ENCODE measurements at regions not wholly inside any gene's neighbourhood (a gene's known extent, or its start where the extent isn't known, plus 50 kb on each side); places are given as distances from the start of the nearest gene placed in this dataset.

DNA sequence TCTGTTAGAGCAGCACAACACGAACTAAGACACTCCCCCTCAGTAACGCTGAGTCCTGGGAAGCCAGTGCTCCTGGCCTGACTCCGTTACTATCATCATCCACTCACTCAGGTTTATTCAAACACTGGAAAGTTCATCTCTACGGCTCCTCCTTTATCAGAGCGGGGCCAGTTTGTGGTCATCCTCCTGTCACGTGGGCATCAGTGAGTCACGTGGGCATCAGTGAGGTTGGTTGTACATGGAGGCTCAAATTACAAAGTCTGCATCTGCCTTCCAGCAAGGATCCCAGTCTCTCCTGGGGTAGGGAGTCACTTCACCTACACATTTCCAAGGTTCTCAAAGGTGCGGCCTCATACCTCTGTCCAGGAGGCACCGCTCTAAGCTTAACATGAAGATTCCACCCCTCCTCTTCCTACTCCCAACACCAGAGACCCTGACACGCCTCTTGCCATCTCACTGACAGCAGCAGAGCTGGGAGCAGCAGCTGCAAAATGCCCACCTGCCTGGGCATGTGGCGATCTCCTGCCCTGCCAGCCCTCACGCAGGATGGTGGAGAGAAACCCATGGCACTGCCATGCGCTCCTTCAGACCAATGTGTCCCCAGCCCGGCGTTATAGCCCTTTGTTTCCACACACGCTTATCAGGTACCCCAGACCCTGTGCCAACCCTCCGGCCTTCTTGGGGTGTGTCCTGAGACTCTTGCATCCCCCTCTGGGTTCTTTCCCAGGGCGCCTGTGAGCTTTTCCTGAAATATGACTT lies 99.2 kb upstream of the PTPRM start:
- no peaks in the 10 kb centered on the region for H3K36me3 Mint-ChIP-seq (ENCODE audit: low read depth, unreplicated experiment)
- no peak overlapping the region for H3K4me3 Mint-ChIP-seq (ENCODE audit: unreplicated experiment)
- DNase-seq (ENCODE audit: low spot score): no peak
- peaks cover 7% of the 10 kb centered on the region for H3K27me3 Mint-ChIP-seq (ENCODE audit: unreplicated experiment)
- TF ChIP-seq, protein P1, sequence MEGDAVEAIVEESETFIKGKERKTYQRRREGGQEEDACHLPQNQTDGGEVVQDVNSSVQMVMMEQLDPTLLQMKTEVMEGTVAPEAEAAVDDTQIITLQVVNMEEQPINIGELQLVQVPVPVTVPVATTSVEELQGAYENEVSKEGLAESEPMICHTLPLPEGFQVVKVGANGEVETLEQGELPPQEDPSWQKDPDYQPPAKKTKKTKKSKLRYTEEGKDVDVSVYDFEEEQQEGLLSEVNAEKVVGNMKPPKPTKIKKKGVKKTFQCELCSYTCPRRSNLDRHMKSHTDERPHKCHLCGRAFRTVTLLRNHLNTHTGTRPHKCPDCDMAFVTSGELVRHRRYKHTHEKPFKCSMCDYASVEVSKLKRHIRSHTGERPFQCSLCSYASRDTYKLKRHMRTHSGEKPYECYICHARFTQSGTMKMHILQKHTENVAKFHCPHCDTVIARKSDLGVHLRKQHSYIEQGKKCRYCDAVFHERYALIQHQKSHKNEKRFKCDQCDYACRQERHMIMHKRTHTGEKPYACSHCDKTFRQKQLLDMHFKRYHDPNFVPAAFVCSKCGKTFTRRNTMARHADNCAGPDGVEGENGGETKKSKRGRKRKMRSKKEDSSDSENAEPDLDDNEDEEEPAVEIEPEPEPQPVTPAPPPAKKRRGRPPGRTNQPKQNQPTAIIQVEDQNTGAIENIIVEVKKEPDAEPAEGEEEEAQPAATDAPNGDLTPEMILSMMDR (IDR thresholded peaks at IDR 0.05; ENCODE audit: unreplicated experiment): no peak
- H3K9me3 Mint-ChIP-seq (ENCODE audit: unreplicated experiment): no peaks in the 10 kb centered on the region
- H3K4me1 Mint-ChIP-seq (ENCODE audit: unreplicated experiment): peaks cover 33% of the 10 kb centered on the region
- H3K27ac Mint-ChIP-seq (ENCODE audit: unreplicated experiment): no peak overlapping the region

DNA sequence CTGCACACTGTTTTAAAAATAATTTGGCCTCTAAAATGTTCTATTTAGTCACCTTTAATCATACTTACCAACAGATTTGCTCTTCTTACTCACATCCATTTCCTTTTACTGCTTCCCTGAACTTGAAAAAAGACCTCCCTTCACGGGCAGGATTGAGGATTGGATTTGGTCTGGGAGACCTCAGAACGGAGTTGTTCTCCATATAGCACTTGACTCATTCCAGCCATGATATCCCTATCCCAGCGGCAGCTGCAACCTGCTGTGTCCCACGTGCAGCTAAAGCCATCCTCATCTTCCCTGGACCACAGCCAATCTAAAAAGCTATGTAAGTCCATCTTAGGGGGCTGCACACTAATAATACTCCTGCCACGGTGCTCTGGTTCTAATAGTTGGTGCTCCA lies 97.0 kb upstream of the PTPRM start:
- H3K9me3 Mint-ChIP-seq (ENCODE audit: unreplicated experiment): no peaks in the 10 kb centered on the region
- no peak for DNase-seq (ENCODE audit: low spot score)
- peaks cover 31% of the 10 kb centered on the region for H3K4me1 Mint-ChIP-seq (ENCODE audit: unreplicated experiment)

DNA sequence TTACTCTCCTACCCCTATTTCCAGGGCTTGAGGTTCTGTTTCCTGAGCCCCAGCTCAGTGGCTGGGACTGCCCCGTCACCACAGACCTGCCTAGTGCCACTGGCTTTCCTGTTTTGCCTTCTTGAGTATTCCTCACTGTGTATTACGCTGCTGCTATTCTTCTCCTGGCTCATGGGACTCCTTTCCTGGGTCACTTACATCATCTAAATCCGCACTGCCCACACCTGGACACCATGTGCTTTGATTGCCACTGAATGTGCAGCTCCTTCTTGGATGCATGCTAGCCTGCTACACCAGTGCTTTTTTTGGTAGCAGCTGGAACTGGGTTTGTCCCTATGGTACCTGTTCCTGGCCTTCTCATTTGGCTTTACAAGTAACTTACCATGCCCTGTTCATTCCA lies 96.6 kb upstream of the PTPRM start:
- TF ChIP-seq, protein P1 (IDR thresholded peaks at IDR 0.05; ENCODE audit: unreplicated experiment): no peak
- H3K36me3 Mint-ChIP-seq (ENCODE audit: low read depth, unreplicated experiment): no peaks in the 10 kb centered on the region
- no peak overlapping the region for H3K4me3 Mint-ChIP-seq (ENCODE audit: unreplicated experiment)
- H3K9me3 Mint-ChIP-seq (ENCODE audit: unreplicated experiment): no peaks in the 10 kb centered on the region
- peaks cover 7% of the 10 kb centered on the region for H3K27me3 Mint-ChIP-seq (ENCODE audit: unreplicated experiment)
- H3K4me1 Mint-ChIP-seq (ENCODE audit: unreplicated experiment): peaks cover 31% of the 10 kb centered on the region
- DNase-seq (ENCODE audit: low spot score): no peak
- H3K27ac Mint-ChIP-seq (ENCODE audit: unreplicated experiment): no peak overlapping the region

More for the DNA sequence above, 97.0 kb upstream of the PTPRM start:
- Mint-ChIP-seq H3K36me3 (ENCODE audit: low read depth, unreplicated experiment) (no peaks in the 10 kb centered on the region), H3K27ac (ENCODE audit: unreplicated experiment) (no peak overlapping the region), H3K4me3 (ENCODE audit: unreplicated experiment) (no peak overlapping the region), H3K27me3 (ENCODE audit: unreplicated experiment) (peaks cover 7% of the 10 kb centered on the region)
- TF ChIP-seq, protein P1 (IDR thresholded peaks at IDR 0.05; ENCODE audit: unreplicated experiment): no peak

DNA sequence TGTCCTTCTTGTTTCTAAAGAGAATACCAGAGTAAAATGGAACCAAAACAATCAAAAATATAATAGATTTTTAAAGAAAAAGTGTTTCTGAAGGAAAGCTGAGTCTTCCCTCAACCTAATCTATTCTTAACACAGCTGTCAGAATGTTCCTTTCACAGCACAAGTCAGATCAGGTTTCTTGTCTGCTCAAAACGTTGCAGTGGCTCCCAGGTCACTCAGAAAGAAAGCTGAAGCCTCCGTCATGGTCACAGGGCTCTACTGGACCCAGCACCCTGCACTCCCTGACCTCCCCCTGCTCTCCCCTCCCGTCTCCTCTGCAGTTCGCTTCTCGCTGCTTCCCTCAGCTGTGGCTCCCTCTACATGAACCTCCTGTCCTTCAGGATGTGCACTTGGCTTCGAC lies 90.7 kb upstream of the PTPRM start:
- TF ChIP-seq, protein P1 (IDR thresholded peaks at IDR 0.05; ENCODE audit: unreplicated experiment): no peak
- Mint-ChIP-seq H3K9me3 (ENCODE audit: unreplicated experiment) (no peaks in the 10 kb centered on the region), H3K4me3 (ENCODE audit: unreplicated experiment) (no peak overlapping the region), H3K27me3 (ENCODE audit: unreplicated experiment) (peaks cover 2% of the 10 kb centered on the region), H3K27ac (ENCODE audit: unreplicated experiment) (no peak overlapping the region), H3K36me3 (ENCODE audit: low read depth, unreplicated experiment) (no peaks in the 10 kb centered on the region), H3K4me1 (ENCODE audit: unreplicated experiment) (peaks cover 4% of the 10 kb centered on the region)
- DNase-seq (ENCODE audit: low spot score): no peak

DNA sequence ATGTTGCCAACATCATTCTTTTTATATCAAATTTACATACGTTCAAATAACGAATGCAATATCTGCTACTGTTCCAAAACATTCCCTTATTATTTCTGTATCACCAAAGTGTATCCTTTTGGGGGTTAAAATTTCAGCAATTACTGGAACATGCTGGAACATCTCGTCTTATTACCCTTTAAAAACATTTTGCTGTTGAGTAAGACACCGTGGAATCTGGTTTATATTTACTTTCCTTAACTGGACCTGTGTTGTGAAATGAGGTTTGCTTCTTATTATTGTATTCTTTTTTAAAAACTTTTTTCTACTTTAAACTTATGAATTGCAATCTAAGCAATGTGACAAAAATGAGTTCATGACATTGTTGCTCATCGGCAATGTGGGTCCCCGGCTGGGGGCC lies 87.4 kb upstream of the PTPRM start:
- TF ChIP-seq, protein P1 (IDR thresholded peaks at IDR 0.05; ENCODE audit: unreplicated experiment): no peak
- no peak overlapping the region for H3K27ac Mint-ChIP-seq (ENCODE audit: unreplicated experiment)

More for the DNA sequence above, 87.4 kb upstream of the PTPRM start:
- no peaks in the 10 kb centered on the region for H3K9me3 Mint-ChIP-seq (ENCODE audit: unreplicated experiment)
- peaks cover 1% of the 10 kb centered on the region for H3K27me3 Mint-ChIP-seq (ENCODE audit: unreplicated experiment)
- H3K4me1 Mint-ChIP-seq (ENCODE audit: unreplicated experiment): peaks cover 4% of the 10 kb centered on the region
- H3K4me3 Mint-ChIP-seq (ENCODE audit: unreplicated experiment): no peak overlapping the region
- DNase-seq (ENCODE audit: low spot score): no peak
- no peaks in the 10 kb centered on the region for H3K36me3 Mint-ChIP-seq (ENCODE audit: low read depth, unreplicated experiment)

Measured in endothelial cell (in vitro differentiated cells).